HG03095 (cell line): ENCODE measurements at regions not wholly inside any gene's neighbourhood (a gene's known extent, or its start where the extent isn't known, plus 50 kb on each side); places are given as distances from the start of the nearest gene placed in this dataset.
"Not testable (repeated sequence)": the region's sequence is repeated elsewhere in the genome, so short reads cannot be mapped to it uniquely, and the experiment has no call there.

Experiments
- ATAC-seq: cut with Tn5 transposase; IDR thresholded peaks from one replicate; pipeline ENCODE4 v1.9.1; 2021; ENCODE audit warnings: moderate library complexity; ENCODE audit not compliant: unreplicated experiment

DNA sequence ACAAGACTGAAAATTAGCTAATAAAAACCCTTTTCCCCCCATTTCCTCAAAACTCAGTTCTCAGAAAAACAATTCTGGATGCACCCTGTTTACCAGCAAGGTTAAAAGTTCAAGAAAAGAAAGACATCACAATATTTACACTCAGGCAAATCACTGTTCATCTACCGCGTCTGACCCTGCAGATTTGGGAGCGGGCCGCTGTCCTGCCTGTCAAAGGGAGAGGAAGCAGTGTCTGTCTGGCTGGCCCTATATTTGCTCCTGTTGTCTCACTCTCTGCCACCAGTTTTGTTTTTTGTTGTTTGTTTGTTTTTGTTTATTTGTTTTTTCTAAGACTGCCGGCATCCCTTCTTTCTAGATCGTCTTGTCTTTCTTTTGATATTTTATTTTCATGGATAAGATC is 299.4 kb downstream of the BCL2L11 start:
- ATAC-seq, result not testable (repeated sequence)

DNA sequence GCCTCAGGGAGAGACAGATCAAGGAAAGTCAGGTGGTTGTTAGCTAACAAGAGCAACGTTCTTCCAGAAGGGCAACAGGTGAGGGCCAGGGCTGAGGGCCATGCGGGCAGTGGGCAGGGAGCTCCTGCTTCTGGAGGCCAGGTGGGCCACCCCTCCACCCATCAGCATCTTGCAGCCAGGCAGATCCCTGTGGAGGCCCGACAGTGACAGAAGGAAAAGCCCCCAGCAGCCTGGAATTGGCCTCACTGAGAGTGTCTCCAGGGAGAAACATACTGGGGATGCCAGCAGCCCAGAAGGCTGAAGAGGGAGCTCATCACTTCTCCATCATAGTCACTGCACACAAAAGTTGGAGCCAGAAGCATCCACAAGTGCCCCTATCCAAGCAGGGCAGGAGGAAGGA is 300.1 kb downstream of the BCL2L11 start:
- not testable (repeated sequence) for ATAC-seq

DNA sequence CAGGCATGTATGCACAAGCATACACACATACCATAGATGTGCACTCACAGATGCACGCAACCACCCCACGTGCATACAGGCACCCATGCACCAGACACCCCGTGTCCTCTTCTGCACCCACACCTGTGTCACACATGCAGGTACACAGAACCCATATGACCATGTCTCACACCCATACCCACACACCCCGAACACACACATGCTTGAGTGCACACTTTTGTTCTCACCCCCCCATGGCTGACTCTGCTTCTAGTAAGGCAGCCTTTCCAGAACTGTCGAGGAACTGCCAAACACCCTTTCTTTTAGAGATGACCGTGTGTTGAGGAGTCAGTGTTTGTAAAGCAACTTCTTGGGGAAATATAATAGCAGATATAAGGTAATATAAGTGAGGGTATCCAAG is 301.2 kb downstream of the BCL2L11 start:
- ATAC-seq, result not testable (repeated sequence)

DNA sequence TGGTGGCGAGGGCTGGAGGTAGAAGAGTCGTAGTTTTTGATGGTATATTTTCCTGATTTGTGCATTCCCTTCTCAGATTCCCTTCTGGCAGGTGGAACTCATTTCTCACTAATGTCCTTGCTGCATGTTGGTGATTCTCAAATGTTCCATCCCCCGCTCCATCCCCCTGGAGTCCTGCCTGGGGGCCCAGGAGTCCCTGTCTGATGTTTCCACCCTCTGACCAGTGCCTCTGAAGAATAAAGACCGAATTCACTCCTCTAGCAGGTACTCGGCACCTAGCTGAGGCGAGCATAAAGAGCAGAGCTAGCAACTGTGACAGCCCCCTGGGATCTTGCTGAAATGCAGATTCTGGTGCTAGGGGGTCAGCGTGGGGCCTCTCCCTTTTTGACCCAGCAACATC is 301.8 kb downstream of the BCL2L11 start:
- not testable (repeated sequence) for ATAC-seq

DNA sequence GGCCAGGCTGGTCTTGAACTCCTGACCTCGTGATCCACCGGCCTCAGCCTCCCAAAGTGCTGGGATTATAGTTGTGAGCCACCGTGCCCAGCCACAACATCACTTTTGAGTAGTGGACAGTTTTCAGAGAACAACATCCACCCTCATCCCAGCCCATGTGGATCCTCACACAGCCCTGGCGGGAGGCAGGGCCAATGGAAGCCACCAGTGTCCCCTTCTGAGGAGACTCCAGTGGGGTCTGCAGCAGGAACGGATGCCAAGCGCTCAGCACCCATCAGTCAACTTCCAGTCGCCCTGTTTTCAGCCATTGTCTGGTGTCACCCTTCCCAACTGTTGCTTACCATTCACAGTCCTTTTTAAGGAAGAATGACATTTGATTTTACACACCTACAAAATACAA is 302.5 kb downstream of the BCL2L11 start:
- ATAC-seq, result not testable (repeated sequence)

DNA sequence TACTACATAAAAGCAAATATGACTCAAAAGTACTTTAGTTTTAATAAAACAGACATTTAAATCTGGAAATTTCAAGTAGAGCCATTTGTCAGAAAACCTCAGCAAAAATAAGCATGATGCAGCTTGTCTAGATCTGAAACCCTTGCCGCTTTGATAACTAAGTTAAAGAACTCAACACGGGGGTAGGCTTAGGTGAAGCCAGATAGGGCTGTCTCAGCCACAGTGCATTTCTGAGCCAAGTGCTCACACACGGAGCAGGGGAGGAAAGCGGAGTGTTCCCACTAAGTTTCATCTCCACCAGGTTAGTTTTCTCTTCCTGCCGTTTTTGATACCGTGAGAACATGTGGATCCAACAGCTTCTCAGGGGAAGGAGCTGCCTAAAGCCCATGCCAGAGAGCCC is 303.5 kb downstream of the BCL2L11 start:
- not testable (repeated sequence) for ATAC-seq

DNA sequence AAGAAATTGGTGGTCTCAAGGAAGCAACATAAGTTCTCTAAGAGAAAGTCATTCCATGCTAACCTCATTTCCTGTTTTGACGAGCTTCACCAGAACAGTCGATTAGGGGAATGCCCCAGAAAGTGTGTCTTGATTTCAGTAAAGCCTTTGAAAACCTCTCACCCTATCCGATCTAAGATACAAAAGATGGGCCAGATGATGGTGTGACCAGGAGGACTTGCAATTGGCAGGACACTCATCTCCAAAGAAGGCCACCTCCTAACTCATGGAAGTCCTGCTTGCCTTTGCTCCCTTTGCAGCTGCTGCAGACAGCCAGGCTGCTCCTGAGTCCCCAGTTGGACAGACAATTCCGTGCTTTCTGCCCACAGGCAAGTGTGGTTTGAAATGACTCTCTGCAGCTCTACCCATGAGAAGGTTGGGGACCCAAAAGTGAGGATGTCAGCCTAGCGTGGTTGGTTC is 304.2 kb downstream of the BCL2L11 start:
- ATAC-seq, result peak; percentile 41

DNA sequence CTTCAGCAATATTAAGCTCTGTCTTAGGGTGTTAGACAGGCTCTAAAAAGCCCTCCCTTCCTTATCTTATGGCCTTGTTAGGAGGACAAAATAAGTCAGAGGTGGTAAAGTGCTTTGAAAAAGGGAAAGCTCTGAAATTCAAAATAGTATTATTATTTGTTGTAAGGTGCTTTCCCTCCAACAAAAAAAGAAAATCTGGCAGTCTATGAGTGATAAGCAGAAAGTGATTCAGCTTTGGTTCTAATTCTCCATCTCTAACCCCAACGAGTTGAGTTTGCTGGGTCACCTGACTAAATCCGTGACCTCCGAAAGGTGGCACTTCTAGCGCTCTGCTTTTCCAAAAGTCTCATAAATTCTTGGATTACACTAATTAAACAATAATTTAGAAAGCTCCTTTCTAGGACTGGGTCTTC is 305.1 kb downstream of the BCL2L11 start:
- peak; percentile 45 for ATAC-seq

DNA sequence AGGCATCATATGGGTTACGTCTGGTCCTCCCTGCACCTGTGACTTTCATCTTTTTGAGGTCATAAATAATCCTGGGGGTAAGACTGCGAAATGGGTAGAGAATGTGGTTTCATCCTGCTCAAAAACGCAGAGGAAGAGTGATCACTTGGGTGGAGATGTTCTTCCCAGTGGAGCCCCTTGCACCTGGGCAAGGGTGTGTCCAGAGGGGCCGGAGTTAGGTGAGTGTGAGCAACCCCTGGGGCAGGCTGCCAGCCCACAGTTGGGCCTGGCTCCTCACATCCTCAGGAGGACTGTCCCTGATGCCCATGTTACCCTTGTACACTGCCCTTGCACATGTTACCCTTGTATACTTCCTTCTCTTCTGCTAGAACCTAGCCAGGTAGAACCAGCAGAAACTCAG is 306.6 kb downstream of the BCL2L11 start:
- not testable (repeated sequence) for ATAC-seq

DNA sequence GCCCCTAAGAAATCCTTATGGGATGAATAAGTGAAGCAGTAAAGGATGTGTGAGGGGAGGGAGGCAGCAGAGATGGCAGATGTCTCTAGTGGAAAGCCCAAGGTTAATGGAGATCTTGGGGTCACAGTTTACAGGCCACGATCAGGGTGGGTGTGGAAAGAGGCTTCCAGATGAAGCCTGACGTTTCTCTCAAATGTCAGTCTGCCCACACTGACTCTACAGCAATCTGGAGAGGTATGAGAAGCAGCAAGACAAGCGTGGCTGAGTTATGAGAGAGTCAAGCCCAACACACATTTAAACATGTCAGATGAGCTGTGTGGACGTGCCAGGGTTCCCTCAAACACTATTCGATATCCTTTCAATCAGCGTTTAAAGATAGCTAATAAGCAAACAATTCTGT is 308.2 kb downstream of the BCL2L11 start:
- not testable (repeated sequence) for ATAC-seq

DNA sequence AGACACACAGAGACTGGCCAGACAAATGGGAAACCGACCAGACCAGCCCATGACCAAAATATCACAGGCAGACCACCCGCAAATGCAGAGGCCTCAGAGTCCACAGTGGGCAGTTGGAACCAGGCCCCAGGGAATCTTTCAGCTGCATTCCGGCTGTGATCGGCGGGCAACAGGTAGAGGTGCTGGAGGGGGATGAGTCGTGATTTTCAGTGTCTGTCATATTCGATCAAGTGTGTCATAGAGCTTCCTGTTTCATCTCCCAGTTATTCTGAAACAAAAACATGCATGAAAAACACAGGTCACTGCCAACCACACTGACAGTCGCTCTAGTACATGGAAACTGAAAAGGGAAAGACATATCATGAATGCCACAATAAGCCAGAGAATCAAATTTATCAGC is 308.6 kb downstream of the BCL2L11 start:
- not testable (repeated sequence) for ATAC-seq

DNA sequence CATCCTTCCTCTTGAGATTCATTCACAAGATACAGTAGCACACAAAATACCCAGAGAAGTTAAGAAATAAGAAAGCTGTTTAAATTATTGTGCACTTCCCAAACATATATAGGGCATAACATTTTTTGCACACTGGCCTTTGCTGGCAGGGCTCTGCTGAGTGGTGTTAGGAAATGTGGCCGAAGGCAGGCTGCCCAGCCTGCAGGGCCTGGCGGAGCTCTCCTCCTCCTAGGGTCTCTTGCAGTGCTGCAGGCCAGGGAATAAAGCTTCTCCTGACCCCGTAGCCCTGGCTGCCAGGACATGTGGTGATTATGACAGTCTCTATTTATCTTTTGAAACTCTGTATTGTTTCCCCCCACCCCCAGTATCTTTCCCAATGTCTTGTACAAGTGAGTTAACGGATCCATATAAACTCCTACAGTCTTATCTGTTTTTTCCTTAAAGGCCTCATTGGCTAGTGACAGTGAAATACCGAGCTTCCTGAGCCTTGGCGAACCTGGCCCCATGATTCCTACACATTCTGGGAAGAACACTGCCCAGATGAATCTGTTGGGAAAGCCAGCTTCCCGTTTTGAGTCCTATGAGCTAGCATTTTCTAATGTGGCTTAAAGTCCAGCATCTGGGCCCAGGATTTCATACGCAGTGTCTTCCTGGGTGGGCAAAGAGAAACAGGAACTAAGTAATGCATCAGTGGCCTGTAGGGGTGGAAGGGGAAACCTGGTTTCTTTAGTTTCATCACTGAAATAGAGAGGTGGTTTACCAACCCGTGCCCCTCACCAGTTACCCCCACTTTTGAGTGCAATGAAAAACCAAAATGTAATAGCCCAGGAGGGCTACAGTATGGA is 310.3 kb downstream of the BCL2L11 start:
- not testable (repeated sequence) for ATAC-seq

DNA sequence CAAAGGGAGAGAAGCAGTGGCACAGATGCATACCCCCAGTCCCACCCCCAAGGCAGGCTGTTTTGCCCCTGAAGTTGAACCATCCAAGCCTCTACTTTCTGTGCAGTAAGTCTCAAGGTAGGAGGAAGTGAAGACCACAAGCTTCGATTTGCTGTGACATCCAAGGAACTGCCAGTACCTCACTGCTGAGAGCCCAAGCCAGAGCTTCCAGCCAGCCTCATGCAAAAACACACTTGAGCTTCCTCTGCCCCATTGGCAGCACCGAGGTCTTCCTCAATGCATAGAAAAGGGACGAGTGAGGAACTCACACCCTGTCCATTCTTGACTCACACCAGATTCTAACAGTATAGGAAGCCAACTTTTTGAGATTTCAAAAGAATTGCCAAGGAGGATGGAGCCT is 311.7 kb downstream of the BCL2L11 start:
- ATAC-seq, result not testable (repeated sequence)

DNA sequence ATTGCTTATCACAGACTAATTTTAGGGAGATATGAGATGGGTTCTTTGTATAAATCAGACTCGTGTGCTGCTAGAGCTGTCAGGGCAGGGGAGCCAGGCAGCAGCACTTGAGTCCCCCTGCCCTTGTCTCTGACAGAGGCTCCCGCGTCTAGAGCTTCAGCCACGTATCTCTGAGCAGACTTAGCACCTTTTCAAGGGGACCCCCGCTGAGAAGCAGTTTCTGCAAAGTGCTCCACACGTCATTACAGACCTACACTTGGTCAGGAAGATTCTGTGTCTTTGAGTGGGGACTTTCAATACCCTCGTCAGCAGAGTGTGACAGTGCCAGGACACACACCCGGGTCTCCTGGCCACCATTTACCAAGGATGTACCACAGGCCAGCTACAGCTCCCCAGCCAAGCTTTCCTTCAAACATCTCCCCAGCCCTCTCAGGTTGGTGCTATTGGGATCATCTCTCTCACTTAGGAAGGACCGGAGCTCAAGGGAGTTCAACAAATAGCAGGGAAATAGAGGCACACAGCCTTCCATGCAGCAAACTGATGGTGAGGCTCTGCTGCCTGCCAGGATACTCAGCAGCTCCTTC is 312.3 kb downstream of the BCL2L11 start:
- not testable (repeated sequence) for ATAC-seq

DNA sequence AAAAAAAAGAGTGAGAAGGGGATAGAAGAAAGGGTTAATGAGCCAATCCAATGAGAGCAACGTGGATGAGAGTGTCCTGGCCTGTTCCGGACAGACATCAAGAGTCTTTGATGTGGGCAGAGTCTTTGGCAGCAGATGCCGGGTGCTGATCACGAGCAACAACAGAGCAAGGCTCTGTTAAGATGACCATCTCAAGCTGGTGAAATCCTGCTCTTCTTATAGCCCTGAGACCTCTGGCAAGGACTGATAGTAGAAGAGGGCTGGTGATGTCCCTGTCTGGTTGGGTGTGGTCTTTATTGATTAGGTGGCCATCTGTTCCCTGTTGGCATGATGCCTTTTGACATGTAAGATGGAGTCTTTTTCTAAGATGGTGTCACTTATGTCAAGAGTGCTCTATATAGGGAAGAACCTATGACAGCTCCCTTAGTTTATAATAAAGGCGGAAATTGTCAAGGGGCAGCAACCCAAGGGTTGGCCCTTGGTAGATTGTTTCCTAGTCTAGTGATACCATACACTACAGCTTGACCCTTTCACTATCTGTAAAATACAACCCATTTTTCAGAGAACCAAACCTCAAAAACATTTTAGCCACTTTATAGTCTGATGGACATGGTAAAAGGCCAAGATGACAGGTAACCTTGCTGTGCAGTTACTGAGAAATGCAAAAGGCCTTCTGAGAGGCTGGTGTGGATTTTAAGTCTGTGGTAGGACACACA is 313.3 kb downstream of the BCL2L11 start:
- ATAC-seq, result not testable (repeated sequence)

DNA sequence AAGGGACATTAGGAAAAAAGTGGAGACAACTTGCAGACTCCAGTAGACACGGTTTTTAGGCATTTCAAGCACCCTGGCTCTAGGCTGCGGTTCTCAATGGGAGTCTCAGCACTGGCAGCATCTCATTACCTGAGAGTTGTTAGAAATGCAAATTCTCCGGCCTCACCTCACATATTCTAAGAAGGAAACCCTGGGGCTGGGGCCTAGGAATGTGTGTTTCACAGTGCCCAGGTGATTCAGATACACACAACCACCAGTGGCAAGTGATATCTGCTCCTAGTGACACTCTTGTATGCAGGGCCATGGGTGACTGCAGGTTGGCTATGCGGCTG is 313.9 kb downstream of the BCL2L11 start:
- ATAC-seq, result not testable (repeated sequence)

DNA sequence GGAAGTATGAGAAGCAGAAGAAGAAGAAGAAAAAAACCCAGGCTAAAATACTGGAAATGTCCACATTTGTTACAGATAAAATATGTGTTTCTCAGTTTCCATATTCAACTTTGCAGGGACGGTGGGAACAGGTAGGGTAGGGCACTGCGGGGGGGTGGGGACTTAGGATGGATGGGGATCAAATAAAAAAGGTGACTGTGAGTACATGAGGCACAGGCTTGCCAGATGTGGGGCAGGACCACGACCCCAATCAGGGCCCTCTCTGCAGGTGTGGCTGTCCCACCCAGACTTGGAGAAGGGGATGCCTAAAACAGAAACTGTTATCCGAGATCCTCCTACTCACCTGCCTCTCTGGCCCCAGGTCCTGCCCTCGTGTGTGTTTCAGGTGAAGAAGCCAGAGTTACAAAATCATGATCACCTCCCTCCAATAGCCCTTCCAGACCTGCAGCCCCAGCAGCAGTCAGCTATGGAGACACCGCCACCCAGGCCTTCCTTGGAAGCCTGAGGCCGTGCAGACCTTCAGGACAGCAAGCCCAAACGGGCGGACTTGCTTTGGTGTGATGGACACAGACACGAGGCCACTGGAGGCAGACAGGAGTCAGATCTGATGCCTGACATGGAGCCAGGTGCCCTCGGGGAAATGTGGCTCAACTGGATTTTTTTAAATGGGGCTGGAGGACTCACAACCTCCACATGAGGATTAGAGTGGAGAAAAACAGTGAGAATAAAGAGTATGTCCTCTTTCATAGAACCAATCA is 315.0 kb downstream of the BCL2L11 start:
- ATAC-seq, result not testable (repeated sequence)

DNA sequence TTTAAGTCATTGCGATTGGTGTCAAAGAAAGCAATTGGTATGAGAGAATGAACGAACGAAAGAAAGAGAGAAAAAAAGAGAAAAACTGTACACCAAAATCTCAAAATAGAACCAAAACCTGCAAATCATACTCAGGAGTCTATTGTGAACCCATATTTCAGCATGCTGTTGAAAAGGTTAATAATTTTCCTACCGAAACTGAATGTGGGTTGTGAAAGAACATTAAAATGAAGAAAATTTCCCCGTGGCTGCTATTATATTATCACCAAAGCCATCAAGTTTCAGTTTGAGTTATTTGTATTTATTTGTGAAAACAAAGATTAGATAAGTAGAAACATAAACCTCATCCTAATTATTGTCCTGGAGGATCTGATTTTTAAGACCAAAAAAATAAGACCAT is 315.7 kb downstream of the BCL2L11 start:
- peak; percentile 58 for ATAC-seq

DNA sequence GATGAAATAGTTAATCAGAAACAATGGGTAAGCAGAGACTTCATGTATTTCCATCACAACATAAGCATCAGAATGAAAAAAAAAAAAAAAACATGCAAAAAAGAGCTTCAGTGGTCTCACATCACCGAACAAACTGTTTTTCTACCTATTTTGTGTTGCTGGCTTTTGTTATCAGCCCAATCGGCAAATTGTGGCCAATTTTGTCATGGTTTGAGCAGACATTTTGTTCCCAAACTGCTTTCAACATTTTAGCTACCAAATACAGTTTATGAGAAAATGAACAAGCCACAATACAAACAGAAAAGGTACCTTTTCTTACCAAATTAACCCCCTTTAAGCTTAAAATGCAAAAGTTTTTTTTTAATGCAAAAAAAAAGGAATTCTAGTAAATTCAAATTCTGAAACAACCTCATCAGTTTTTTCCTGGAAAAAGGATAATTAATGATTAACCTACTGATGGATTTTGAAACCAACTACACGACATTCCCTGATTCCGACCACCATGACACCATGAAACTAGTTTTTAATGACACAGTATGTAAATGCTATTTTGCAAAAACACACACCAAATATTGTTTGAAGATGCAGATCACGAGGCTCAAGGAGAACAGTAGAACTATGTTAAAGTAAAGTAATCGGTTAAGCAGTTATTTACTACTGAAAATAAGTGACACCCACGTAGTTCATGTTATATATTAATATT is 316.7 kb downstream of the BCL2L11 start:
- ATAC-seq, result not testable (repeated sequence)

DNA sequence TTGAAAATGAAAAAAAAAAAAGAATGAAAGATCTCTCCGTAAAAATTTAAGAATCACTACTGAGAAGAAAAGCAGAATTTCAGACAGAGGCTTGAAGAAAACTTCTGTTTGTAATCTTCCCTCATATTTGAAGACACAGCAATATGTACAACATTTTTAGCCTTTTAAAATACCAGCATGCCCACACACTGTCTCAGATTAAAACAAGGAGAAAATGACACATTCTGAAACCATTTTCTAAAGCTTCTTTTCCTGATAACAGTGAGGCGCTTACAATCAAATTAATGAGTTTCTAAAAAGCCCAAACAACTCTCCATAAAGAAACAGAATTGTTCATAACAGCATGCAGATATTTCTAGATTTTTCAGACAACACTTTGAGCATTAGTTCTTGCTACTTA is 317.4 kb downstream of the BCL2L11 start:
- not testable (repeated sequence) for ATAC-seq
